ENCODE measurements at regions not wholly inside any gene's neighbourhood (a gene's known extent, or its start where the extent isn't known, plus 50 kb on each side); places are given as distances from the start of the nearest gene placed in this dataset.

DNA sequence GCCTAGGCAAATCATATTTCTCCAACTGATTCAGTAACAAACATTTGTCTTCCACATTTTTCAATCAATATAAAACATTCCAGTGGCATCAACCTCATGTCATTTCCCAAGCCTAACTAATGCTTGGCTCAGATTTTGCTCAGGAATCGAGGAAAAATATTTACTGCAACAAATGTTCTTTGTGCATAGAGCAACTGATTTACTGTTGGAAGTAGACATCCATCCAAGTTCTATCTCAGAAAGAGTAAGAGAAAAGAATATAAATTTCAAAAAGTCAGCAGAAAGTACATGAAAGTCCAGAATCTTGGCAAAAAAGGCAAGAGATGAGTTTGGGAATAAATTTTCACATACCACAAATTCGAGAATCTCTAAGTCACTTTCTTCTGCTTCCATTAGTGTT lies 2245.0 kb upstream of the RAG2 start (continued):
- TF ChIP-seq, protein P1, sequence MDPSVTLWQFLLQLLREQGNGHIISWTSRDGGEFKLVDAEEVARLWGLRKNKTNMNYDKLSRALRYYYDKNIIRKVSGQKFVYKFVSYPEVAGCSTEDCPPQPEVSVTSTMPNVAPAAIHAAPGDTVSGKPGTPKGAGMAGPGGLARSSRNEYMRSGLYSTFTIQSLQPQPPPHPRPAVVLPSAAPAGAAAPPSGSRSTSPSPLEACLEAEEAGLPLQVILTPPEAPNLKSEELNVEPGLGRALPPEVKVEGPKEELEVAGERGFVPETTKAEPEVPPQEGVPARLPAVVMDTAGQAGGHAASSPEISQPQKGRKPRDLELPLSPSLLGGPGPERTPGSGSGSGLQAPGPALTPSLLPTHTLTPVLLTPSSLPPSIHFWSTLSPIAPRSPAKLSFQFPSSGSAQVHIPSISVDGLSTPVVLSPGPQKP (IDR thresholded peaks at IDR 0.05; ENCODE audit: low read depth, low read length): no peak
- TF ChIP-seq, protein P2, sequence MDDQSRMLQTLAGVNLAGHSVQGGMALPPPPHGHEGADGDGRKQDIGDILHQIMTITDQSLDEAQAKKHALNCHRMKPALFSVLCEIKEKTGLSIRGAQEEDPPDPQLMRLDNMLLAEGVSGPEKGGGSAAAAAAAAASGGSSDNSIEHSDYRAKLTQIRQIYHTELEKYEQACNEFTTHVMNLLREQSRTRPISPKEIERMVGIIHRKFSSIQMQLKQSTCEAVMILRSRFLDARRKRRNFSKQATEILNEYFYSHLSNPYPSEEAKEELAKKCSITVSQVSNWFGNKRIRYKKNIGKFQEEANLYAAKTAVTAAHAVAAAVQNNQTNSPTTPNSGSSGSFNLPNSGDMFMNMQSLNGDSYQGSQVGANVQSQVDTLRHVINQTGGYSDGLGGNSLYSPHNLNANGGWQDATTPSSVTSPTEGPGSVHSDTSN (IDR thresholded peaks at IDR 0.05): no peak
- TF ChIP-seq FOSB (CRISPR knock-in tag; IDR thresholded peaks at IDR 0.05) (no peak), TFCP2L1 (CRISPR knock-in tag; IDR thresholded peaks at IDR 0.05) (no peak), EHMT2 (IDR thresholded peaks at IDR 0.05; ENCODE audit: low read depth) (no peak), HEYL (CRISPR knock-in tag; IDR thresholded peaks at IDR 0.05) (no peak)

DNA sequence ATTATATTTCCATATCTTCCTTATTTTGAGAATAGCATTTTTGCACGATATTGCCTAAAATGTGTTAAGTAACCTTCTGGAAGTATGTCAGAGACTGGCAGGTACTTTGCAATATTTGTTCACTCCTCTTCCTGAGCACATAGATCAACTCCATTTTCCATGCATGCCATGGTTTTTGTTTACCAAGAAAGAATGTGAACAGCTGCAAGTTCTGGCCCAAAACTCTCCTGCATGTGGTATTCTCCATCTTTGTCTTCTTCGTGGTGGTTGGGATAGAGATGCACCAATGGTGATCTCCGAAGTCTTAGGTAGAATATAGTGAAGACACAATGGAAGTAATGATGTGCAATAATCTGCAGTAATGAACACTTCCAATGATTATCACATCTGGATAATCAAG lies 2241.0 kb upstream of the RAG2 start:
- ChIA-PET CTCF (no interaction called here), POLR2A (no interaction called here)
- Histone ChIP-seq H3K27ac (no peak overlapping the region), H3K9me3 (no peaks in the 10 kb centered on the region; the same call in 2 of the 3 replicates), H3K4me2 (no peak overlapping the region), H3K4me3 (no peak overlapping the region), H3K4me1 (no peaks in the 10 kb centered on the region)
- ATAC-seq: no peak
- DNase-seq (ENCODE audit: low read depth in 1 of 2, low spot score in 1 of 2): no peak
- no peak for TF ChIP-seq HDAC2 (IDR thresholded peaks at IDR 0.05)
- TF ChIP-seq NFE2L2 (conservative IDR thresholded peaks at IDR 0.05; ENCODE audit: low read length): no peak
- no peak for TF ChIP-seq GATA3 (IDR thresholded peaks at IDR 0.05; ENCODE audit: borderline replicate concordance)
- TF ChIP-seq, protein P3, sequence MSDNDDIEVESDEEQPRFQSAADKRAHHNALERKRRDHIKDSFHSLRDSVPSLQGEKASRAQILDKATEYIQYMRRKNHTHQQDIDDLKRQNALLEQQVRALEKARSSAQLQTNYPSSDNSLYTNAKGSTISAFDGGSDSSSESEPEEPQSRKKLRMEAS (IDR thresholded peaks at IDR 0.05): no peak
- no peak for TF ChIP-seq POLR2A (IDR thresholded peaks at IDR 0.05; ENCODE audit: low read length)
- TF ChIP-seq RAD21 (conservative IDR thresholded peaks at IDR 0.05 in 1 of 2, IDR thresholded peaks at IDR 0.05 in 1 of 2): no peak
- TF ChIP-seq TFCP2L1 (CRISPR knock-in tag; IDR thresholded peaks at IDR 0.05): no peak
- no peak for TF ChIP-seq FOSL2 (IDR thresholded peaks at IDR 0.05)
- no peak for TF ChIP-seq FOSL2 (CRISPR knock-in tag; IDR thresholded peaks at IDR 0.05)
- no peak for TF ChIP-seq EHF (CRISPR knock-in tag; IDR thresholded peaks at IDR 0.05)
- no peak for TF ChIP-seq ZC3H11A (IDR thresholded peaks at IDR 0.05)
- no peak for TF ChIP-seq NR3C1 (IDR thresholded peaks at IDR 0.05)
- TF ChIP-seq MAZ (IDR thresholded peaks at IDR 0.05; ENCODE audit: borderline replicate concordance, low read depth, low read length): no peak
- no peak for FAIRE-seq
- WGBS (ENCODE audit: missing lambda C conversion rate): under 1% methylated on average over 3 of the region's 3 CpGs

DNA sequence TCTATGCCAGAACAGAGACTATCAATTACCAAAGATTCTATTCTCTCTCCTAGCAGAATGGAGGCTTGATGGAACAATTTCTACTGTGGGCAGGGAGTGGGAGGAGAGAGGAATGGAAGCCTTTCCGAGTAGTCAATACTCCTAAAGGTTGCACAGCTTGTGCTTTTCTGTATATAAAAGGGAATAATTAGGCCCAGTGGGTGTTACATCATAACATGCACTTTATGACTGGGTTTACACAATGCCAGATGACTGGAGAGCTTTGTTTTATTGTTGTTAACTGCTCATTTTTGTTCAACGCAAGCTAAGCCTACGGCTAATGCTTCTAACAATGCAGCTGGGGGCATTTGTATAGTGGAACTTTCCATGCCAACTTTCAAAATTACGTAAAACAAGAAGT lies 2237.9 kb upstream of the RAG2 start:
- POLR2A ChIA-PET: no interaction called here
- TF ChIP-seq FOSB (CRISPR knock-in tag; IDR thresholded peaks at IDR 0.05) (no peak), ZFP36 (IDR thresholded peaks at IDR 0.05; ENCODE audit: borderline replicate concordance, partially characterized antibody) (no peak), CHD4 (IDR thresholded peaks at IDR 0.05; ENCODE audit: borderline replicate concordance) (no peak), BHLHE40 (IDR thresholded peaks at IDR 0.05; ENCODE audit: low read depth, low read length) (no peak), FOSL2 (IDR thresholded peaks at IDR 0.05) (no peak), FOSL2 (CRISPR knock-in tag; IDR thresholded peaks at IDR 0.05) (no peak), PHF8 (IDR thresholded peaks at IDR 0.05; ENCODE audit: borderline replicate concordance, low read depth) (no peak), EP300 (IDR thresholded peaks at IDR 0.05) (no peak), EHMT2 (IDR thresholded peaks at IDR 0.05; ENCODE audit: low read depth) (no peak), RCOR1 (IDR thresholded peaks at IDR 0.05; ENCODE audit: low read depth, low read length) (no peak)
- TF ChIP-seq, protein P4, sequence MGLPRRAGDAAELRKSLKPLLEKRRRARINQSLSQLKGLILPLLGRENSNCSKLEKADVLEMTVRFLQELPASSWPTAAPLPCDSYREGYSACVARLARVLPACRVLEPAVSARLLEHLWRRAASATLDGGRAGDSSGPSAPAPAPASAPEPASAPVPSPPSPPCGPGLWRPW (IDR thresholded peaks at IDR 0.05): no peak
- Histone ChIP-seq H3K4me1 (no peaks in the 10 kb centered on the region), H3K9me3 (no peaks in the 10 kb centered on the region; the same call in 2 of the 3 replicates), H3K4me2 (no peak overlapping the region), H3K27ac (no peak overlapping the region), H3K4me3 (no peak overlapping the region)
- ATAC-seq (no peak), DNase-seq (ENCODE audit: low read depth in 1 of 2, low spot score in 1 of 2) (no peak), FAIRE-seq (no peak)
- CTCF ChIA-PET: no interaction called here
- 13% methylated on average over 4 of the region's 4 CpGs for WGBS (ENCODE audit: missing lambda C conversion rate)
